ENCODE measurements at regions not wholly inside any gene's neighbourhood (a gene's known extent, or its start where the extent isn't known, plus 50 kb on each side); places are given as distances from the start of the nearest gene placed in this dataset.
"Not testable (repeated sequence)": the region's sequence is repeated elsewhere in the genome, so short reads cannot be mapped to it uniquely, and the experiment has no call there.

- in situ Hi-C loops (cut with MboI; ENCODE audit: low pct_unique_long_range_greater_than_20kb, low sequenced_read_pairs), result no loop called here
These were observed 465.9 kb downstream of the CDH9 start for GRCh38 chr5:26572480-26572879.

GRCh38 chr5:26569929-26570258, 468.5 kb downstream of the CDH9 start:
- no peak for DNase-seq
- in situ Hi-C loops (cut with MboI; ENCODE audit: low pct_unique_long_range_greater_than_20kb, low sequenced_read_pairs), result no loop called here

More at GRCh38 chr5:26572480-26572879, 465.9 kb downstream of the CDH9 start:
- DNase-seq, result no peak

DNA sequence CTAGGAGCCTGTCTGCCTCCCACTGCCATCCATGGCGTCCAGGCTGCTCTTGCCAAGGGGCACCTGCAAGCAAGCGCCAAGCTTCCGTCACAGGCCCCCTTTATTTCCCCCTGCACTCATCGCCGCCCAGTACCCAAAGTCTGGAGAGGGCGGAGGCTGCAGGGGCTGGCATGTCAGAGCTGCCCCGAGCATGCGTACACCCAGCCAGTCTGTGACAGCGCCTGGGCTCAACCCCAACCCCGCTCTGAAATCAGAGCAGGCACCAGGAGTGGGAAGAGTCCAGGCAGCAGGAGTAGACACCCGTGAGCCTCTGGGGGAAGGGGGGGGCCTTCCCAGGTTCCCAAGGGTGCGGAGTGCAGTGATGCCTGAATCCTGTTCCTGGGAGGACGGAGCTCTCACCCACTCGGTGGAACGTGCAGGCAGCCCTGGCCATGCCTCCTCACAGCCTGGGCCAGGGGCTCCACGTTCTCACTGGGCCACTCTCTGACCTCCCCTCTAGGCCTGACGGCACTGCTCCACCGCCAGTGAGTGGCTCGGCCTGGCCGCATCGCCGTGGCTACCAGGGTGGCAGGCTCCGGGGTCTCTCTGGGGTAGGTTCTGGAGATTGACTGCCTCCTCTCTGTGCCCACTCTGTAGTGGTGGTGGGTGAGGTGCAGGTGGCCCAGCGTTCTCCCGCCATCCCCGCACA, 469.0 kb downstream of the CDH9 start:
- in situ Hi-C loops (cut with MboI; ENCODE audit: low pct_unique_long_range_greater_than_20kb, low sequenced_read_pairs), result no loop called here

GRCh38 chr5:26568316-26568715, 470.1 kb downstream of the CDH9 start:
- in situ Hi-C loops (cut with MboI; ENCODE audit: low pct_unique_long_range_greater_than_20kb, low sequenced_read_pairs), result no loop called here
- no peak for DNase-seq

More for the DNA sequence above, 469.0 kb downstream of the CDH9 start:
- no peak for DNase-seq

- DNase-seq, result no peak
These were observed 474.4 kb downstream of the CDH9 start for GRCh38 chr5:26563979-26564378.

GRCh38 chr5:26553079-26553478, 485.3 kb downstream of the CDH9 start:
- in situ Hi-C loops (cut with MboI; ENCODE audit: low pct_unique_long_range_greater_than_20kb, low sequenced_read_pairs), result no loop called here
- DNase-seq, result no peak

More at GRCh38 chr5:26563979-26564378, 474.4 kb downstream of the CDH9 start:
- in situ Hi-C loops (cut with MboI; ENCODE audit: low pct_unique_long_range_greater_than_20kb, low sequenced_read_pairs), result no loop called here

GRCh38 chr5:26543987-26544386, 494.4 kb downstream of the CDH9 start:
- no peak for DNase-seq
- in situ Hi-C loops (cut with MboI; ENCODE audit: low pct_unique_long_range_greater_than_20kb, low sequenced_read_pairs), result no loop called here

GRCh38 chr5:26538226-26538625, 500.2 kb downstream of the CDH9 start:
- in situ Hi-C loops (cut with MboI; ENCODE audit: low pct_unique_long_range_greater_than_20kb, low sequenced_read_pairs), result no loop called here
- no peak for DNase-seq

DNA sequence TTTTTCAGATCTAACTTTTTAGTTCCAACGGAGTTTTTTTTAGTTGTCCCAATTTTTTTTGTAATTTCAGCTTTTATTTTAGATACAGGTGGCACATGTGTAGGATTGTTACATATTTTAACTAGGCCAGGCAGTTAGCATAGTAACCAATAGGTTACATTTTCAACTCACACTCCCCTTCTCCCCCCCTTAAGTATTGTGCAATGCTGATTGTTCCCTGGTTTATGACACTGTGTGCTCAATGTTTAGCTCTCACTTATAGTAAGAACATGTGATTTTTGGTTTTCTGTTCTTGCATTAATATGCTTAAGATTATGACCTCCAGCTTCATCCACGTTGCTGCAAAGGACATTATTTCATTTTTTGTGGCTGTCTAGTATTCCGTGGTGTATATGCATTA, 503.2 kb downstream of the CDH9 start:
- in situ Hi-C loops (cut with MboI; ENCODE audit: low pct_unique_long_range_greater_than_20kb, low sequenced_read_pairs), result no loop called here
- no peak for DNase-seq

- in situ Hi-C loops (cut with MboI; ENCODE audit: low pct_unique_long_range_greater_than_20kb, low sequenced_read_pairs), result no loop called here
- no peak for DNase-seq
These were observed 508.1 kb downstream of the CDH9 start for GRCh38 chr5:26530305-26530704.

DNA sequence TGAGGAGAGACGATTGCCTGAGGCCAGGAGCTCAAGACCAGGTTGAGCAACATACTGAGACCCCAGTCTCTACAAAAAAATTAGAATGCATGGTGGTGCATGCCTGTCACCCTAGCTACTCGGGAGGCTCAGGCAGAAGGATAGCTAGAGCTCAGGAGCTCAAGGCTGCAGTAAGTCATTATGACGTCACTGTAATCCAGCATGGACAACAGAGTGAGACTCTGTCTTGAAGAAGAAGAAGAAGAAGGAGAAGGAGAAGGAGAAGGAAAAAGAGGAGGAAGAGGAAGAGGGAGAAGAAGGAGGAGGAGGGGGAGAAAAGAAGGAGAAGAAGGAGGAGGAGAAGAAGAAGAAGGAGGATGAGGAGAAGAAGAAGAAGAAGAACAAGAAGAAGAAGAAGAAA, 519.1 kb downstream of the CDH9 start:
- in situ Hi-C loops (cut with MboI; ENCODE audit: low pct_unique_long_range_greater_than_20kb, low sequenced_read_pairs), result no loop called here
- no peak for DNase-seq

DNA sequence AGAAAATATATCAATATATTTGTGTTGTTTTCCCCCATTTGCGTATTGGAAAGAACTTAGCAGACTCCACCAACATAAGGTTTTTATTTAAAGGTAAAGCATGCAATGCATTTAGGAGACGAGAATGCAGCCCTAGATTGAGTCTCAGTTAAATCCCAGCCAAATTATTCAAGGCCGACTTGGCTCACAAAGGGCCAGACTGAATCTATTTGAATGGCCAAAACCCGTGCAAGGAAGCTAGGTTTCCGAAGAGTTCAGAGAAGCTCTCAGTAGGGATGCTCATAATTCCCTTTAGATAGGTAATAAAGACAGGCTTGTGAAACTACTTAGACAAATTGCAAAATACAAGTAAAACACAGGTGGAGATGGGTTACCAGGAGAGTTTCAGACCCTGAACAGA, 520.3 kb downstream of the CDH9 start:
- in situ Hi-C loops (cut with MboI; ENCODE audit: low pct_unique_long_range_greater_than_20kb, low sequenced_read_pairs), result no loop called here
- DNase-seq, result no peak

DNA sequence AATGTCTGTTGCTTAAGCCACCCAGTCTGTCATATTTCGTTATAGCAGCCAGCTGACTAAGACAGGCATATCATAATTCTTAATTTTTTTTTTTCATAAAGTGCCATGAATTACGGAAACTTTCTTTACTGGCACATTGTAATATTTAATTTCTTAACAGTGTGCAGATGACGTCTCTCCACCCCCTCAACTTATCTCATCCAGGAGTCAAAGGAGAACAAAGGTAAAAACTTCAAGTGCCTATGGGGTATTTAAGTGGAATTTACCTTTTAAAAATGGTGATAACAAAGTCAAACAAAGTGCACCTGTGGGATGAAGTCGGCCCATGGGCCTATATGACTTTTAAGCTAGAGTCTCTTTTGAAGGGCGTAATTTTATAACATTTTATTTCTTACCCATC, 539.4 kb downstream of the CDH9 start:
- in situ Hi-C loops (cut with MboI; ENCODE audit: low pct_unique_long_range_greater_than_20kb, low sequenced_read_pairs), result no loop called here
- DNase-seq, result no peak

DNA sequence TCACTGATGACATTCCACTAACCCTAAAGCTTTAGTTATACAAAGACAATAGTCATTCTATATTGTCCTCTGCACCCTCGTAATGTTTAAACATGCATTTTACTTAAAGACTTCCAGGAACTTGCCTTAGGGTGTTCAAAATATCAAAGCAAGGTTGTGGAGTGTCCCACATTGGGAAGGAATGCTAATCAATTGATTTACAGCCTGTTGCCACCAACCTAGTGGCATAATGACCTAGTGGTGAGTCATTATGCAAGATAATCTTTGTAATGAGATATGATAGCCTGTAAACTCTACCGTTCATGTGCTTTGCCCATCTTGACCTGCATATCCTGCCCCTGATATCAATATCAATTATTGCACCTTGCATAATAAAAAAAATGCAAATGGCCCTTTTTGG, 542.9 kb downstream of the CDH9 start:
- in situ Hi-C loops (cut with MboI; ENCODE audit: low pct_unique_long_range_greater_than_20kb, low sequenced_read_pairs), result no loop called here
- DNase-seq, result no peak

DNA sequence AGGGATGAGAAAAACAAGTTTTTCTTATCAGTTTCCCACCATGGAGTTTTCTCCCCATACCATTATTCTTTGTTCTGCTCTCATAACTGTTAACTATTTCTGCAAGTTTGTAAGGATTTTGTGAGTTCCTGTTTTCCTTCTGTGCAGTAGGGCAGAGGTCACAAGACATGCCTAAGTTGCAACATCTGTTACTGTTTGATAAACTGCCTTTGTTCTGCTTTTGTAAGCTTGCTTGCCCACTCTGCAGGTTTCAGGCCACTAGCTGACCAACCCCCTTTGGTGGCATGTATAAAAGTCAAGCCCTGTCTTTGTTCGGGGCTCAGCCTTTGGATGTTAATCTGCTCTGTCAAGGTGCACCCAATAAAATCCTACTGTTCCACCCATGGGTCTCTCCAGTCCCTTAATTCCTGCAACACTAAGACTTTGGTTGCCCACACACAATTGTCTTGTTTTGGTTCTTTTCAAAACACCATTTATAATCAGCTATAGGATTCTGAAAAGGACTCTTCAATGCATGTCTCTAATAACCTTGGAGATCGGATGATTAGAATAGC, 545.4 kb downstream of the CDH9 start:
- in situ Hi-C loops (cut with MboI; ENCODE audit: low pct_unique_long_range_greater_than_20kb, low sequenced_read_pairs), result no loop called here
- peak; percentile 22 for DNase-seq

- in situ Hi-C loops (cut with MboI; ENCODE audit: low pct_unique_long_range_greater_than_20kb, low sequenced_read_pairs), result no loop called here
- DNase-seq, result no peak
These were observed 550.8 kb downstream of the CDH9 start for GRCh38 chr5:26487553-26487952.

- DNase-seq, result no peak
- in situ Hi-C loops (cut with MboI; ENCODE audit: low pct_unique_long_range_greater_than_20kb, low sequenced_read_pairs), result no loop called here
These were observed 551.8 kb downstream of the CDH9 start for GRCh38 chr5:26486631-26487030.

- DNase-seq; in situ Hi-C loops (cut with MboI; ENCODE audit: low pct_unique_long_range_greater_than_20kb, low sequenced_read_pairs): not testable (repeated sequence)
These were observed 553.1 kb downstream of the CDH9 start for GRCh38 chr5:26485146-26485860.

DNA sequence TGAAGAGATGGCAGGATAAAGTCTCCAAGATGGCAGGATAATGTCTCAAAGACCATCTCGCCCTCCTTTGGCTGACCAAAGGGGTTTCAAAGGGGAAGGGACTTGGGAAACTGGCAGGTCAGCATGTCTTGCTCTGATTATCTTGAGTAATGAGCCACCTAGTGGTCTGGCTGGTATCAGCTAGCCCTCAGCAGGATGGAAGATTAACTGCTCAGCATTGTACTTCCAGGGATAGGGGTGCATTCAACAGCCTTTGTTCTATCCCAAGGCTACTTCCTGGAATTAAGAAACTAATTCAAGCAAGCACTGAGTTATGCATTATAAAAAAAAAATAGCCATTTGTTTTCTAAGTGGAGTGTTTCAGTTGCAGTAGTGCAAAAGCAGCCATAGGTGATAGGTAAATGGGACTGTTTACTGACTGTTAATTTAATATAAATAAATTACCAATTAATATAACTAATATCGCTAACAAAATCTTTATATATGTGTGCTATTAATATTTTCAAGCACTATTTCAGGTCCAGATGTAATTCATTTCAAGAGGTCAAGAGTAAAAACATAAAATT, 555.5 kb downstream of the CDH9 start:
- in situ Hi-C loops (cut with MboI; ENCODE audit: low pct_unique_long_range_greater_than_20kb, low sequenced_read_pairs), result no loop called here
- DNase-seq, result peak; percentile 32

GRCh38 chr5:26482076-26482809, 556.1 kb downstream of the CDH9 start:
- no peak for DNase-seq

More at GRCh38 chr5:26482076-26482809, 556.1 kb downstream of the CDH9 start:
- in situ Hi-C loops (cut with MboI; ENCODE audit: low pct_unique_long_range_greater_than_20kb, low sequenced_read_pairs), result no loop called here

Data from KBM-7 (cell line).